NCI-H69 (cell line): ENCODE measurements at regions not wholly inside any gene's neighbourhood (a gene's known extent, or its start where the extent isn't known, plus 50 kb on each side); places are given as distances from the start of the nearest gene placed in this dataset.

Source experiments
- DNase-seq: peaks from one replicate; lab custom pipeline; 2025; lab: John Stamatoyannopoulos, UW

DNA sequence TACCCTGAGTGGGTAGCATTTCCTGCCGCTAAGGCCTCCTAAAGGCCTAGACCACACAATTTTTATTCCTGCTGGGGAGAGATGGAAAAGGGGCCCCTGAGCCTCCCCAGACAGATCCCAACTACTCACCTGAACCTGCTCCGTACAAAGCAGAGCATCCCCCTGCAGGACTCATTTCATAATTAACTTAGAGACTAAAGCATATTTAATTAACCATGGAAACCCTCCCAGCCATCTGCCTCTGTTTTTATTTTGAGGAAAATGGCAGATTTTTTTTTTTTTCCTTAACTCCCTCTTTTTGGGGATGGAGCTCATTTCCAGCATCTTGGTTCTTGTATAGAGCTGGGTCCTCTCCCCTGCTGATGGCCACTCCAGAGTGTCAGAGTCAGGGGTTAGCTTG is 96.5 kb upstream of the CRHR1 start:
- DNase-seq, result peak; percentile 92

DNA sequence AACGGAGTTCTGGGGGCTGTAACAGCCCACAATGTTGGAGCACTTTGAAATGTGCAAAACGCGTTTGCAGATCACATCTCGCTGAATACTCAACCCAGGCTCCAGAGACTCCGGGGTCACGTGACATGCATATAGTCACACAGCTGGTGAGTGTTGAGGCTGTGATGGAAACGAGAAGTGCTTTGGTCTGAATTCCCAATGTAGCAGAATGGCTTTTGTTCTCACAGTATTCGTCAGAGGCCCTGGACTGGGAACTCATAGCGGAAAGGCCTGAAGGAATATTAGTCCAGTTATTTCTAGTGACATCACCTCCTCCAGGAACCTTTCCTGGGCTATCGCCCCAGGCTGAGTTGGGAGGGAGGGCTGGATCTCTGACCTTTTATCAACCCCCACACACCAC is 95.8 kb upstream of the CRHR1 start:
- DNase-seq, result peak; percentile 68

DNA sequence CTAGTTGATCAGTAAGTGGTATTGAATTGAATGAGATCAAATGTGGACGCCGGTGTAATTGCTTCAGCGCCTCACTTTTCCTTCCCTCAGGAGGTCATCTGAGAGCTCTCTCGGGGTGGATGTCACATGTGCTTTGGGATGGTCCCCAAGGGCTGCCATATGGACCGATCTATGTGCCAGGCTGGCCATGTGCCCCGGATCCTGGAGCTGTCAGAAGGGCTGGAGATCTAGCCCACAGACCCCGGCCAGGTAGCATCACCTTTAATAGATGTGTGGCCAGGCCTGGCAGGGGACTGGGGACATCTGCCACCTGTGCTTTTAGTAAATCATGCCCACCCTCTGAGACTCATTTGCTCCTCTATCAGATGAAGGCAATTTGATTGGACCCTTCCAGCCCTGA is 95.3 kb upstream of the CRHR1 start:
- DNase-seq, result peak; percentile 68

DNA sequence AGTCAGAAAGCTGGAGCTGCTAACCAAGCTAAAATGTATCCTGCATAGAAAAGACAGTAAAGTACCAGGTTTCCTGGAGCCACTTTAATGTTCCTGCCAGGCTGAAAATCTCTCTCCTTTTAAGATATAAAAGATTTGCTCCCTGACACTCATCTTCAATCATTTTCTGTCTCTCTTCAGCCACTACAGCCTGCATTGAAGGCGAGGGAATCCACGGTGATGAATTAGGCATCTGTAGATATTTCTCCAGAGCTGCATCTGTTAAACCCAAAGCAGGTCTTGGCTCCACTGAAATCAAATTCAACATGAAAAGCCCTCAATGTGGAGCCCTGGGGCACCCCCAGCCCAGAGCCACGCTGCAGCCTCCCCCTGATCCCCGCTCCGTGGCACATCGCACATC is 94.7 kb upstream of the CRHR1 start:
- DNase-seq, result no peak

DNA sequence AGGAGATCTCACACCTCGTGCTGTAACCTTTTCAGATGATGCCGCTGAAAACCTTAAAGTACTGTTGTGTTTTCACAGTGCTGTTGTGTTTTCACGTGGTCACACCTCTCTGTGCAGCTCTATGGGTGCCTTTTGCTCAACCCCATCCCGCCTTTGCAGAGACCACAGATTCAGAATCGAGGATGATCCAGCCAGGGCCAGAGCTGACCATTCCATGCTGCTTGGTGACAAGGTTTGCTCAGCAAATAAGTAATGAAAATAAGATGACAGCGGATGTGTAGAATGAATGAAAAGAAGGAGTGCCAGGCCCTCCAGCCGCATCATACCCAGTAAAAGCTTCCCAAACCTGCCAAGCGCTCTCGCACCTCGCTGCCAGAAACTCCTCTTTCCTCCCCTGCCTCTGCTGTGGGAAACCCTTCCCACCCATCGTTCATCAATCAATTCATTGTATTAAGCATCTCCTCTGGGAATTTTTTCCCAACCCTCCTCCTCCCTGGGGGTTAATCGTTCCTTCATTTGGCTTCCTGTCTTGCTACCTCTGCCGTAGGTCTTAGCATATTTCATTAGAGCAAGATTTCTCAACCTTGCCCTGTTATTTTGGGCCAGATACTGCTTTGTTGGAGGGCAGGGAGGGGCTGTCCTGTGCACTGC is 93.4 kb upstream of the CRHR1 start:
- DNase-seq, result no peak

DNA sequence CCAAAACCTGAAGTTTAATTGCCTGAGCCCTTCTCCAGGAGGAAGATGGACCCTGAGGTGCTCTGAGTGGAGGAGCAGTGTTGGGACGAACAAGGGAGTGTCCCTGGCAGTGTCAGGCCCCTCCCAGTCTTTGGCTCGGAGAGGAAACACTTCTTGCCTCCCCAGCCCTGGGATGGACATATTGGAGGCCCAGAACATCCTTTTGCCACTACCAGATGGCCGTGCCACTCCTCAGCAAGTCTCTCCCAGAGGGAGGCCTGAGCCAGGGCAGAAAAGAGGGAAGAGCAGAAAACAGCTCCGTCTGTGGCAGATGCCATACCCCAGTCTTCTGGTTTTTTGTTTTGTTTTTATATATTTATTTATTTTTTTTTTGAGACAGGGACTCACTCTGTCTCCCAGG is 91.5 kb upstream of the CRHR1 start:
- peak; percentile 35 for DNase-seq

DNA sequence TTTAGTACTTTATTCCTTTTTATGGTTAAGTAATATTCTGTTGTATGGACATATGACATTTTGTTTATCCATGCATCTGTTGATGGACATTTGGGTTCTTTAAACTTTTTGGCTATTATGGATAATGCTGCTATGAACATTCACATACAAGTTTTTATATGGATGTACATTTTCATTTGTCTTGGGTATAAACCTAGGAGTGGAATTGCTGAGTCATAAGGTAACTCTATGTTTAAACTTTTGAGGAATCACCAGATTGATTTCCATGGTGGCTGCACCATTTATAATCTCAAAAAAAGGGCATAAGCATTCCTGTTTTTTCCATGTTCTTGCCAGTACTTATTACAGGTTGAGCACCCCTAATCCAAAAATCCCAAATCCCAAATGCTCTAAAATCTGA is 90.3 kb upstream of the CRHR1 start:
- no peak for DNase-seq

DNA sequence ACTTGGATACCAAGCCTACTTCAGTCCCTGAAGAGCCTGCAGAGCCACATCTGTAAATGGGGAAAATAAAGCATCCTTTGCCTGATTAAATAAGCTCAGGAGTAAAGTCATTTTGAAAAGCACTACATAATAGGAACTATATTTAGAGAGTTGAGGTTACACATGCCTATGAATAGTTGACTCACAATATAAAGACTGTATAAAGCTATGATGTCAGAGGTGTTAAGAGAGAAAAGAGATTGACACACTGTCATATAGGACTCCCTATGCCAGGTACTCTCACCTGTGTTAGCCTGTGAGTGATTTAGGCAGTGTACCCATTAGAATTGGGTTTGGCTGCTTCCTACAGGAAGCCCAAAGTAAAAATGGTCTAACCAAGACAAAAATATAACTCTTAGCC is 87.7 kb upstream of the CRHR1 start:
- no peak for DNase-seq

DNA sequence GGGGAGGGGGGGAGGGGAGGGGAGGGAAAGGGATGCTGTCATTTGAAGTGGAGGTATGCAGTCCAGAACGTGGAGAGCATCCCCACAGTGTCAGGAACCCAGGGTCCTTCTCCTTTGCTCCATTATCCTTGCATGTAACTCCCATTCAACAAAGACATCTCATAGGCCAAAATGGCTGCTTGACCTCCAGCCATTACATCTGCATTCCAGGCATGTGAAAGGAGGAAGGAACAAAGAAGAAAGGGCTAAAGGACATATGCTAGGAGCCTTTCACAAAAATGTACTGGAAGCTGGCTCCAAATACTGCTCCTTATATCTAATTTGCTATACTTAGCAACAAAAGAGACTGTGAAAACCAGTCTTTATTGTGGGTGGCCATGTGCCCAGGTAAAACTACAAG is 87.0 kb upstream of the CRHR1 start:
- no peak for DNase-seq

DNA sequence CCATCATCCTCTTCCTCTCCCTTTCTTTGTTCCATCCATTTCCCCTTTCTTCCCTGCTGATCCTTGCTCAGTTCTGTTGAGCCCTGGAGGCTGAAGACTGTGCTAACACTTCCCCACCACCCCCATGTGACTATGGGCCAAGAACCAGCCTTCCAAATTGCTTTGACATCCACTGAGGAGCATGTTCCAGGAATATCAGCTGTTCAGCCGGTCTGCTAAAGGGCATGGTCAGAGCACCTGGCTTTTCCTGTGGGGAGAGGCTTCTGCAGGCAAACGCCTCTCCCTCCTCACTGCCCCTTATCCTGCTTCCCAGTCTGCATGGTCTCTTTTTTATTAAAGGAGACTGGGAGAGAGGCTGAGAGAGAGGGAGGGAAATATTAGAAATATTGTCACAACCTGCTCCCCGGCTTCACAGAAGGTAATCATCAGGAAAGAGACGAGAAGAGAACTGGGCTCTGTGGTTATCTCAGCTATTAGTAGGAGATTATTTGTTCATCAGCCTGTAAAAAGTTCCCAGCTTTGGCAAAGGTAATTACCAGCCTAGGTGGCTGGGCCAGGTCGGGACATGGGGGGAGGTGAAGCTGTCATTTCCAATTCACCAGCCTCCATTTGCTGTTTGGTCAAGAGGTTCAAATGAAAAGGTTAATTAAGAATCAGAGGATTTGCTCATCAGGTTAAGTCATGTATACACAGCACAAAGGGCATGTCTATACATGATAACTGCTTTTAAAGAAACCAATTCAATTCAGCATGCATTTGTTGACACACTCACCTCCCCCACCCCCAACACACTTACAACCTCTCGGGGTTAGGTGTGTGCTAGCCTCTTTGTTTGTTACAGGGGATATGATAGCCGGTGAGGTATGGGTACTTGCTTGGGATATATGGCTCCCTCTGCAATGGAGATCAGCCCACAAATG is 83.7 kb upstream of the CRHR1 start:
- DNase-seq, result peak; percentile 91

DNA sequence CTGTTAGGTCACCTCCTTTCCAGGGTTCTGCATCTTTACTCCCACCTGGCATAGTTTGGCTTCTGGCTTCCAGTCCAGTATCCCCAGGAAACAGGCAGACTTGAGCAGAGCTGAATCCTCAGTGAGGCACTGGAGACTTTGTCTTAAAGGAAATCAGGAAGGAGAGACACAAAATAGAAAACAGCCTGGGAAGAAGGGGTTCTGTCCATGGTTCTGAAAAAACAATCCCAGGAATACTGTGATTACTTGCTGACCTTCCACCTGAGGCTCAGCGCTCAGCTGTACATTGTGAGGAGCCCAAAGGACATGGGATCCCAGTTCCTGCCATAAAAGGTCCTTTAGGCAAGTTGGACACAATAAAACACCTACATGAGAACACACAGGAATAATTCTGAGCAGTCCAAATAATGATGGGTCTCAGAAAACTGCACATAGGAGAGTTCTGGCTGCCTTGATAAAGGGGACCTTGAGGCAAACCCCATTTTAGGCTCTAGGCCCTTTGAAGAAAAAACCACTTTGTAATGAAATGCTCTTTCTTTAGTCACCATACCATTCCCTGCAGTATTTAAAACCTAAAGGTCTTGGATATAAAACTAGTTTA is 81.4 kb upstream of the CRHR1 start:
- DNase-seq, result peak; percentile 22

DNA sequence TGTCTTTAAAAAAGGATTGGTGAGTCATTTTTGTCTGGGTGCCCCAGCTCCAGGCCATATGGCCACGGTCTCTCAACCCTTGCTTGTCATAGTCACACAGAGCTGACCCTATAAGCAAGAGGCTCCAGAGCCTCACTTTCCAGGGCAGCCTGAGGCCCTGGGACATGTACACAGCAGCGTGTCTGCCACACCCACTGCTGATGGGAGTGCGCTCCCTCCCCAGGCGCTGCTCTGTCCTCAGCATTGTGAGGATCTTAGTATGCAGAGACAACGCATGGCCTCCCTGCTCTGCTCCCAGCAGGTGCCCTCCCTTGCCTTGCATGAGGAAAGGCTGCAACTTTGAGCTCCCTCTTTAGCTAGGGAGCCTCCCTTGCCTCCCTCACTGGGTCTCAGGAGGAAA is 80.8 kb upstream of the CRHR1 start:
- DNase-seq, result peak; percentile 87

DNA sequence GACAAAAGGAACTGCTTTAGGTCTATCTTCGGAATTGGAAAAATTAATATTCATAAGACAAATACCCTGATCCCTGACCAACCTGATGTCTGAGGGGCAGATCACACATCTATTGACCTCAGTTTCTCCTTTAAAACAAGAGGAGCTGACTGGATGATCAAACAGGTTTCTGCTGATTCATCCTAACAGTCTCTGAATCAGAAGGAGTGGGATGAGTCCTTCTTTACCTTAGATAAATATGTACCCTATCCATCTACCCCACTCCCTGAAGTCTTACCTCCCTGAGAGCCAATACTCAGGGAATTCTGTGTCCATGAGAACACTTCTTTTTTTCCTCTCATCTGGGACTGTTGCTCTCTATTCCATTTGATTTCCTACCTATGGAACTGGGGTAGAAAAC is 80.3 kb upstream of the CRHR1 start:
- peak; percentile 22 for DNase-seq

DNA sequence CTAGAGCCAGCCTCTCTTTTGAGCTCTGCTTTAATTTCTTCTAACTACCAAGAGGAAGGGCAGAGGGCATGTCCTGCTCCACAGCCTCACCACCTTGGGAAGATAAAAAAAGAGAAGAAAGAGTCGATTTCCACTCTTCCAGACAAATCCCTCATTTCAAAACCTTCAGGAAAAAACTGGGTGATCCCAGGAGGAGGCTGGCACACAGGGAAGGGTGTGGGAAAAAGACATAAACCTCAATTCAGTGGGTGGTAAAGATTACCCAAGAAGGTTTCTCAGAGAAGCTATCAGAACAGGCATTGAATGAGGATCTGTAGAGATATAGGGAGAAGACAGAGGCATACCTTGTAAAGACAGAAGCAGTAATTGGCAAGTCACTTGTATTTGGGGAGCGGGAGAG is 79.9 kb upstream of the CRHR1 start:
- no peak for DNase-seq

DNA sequence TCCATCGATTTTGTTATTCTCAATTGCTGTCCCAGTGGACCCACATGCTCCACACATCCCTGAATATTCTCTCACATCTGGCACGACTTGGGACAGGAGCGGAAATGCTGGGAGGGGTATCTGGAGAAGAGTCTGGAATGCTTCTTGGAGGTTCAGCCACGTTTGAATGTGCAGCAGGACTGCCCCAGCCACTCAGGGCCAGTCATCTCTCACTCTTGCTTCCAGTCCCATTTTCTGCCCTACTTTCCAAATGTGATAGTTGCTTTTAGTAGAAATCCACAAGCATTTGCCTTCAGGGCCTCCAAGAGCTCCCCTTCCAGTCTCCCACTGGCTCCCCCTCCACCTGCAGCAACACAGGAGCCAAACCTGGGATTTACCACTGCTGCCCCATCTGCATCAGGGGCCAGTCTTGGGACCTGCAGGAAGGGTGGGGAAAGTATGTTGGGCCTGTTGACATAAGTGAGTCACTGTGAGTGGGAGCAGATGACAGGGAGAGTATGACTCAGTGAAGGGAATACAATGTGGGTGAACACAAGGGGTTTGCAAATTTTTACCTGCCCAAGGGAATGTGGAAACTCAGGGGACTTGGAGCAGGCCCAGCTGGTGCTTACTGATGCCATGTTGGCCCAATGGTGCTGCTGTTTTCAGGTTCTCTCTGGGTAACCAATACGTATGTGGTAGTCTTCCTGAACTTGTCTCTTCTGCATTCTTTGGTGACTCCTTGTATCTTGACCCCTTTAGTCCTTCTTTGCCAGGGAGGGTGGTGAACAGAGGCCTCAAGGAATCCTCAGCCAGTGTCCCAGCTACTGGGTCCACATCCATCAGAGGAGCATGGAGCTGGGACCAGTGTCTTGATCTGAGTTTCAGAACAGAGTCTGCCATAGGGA is 78.8 kb upstream of the CRHR1 start:
- peak; percentile 77 for DNase-seq

DNA sequence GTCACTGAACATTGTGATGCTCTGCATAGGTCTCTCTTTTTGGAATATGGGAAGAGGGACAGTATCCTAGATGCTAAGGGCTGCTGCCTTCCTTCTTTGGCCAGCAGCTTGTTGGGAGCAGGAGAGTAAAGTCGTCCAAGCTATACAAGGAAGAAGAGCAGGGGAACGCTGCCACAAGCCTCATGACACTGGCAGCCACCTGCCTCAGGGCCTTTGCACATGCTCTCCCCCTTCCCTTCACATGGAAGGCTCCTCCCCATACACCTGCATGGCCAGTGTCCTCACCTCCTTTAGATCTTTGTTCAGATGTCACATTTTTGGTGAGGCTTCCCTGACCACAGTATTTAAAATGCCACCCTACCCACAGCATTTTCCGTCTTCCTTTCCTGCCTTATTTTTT is 78.1 kb upstream of the CRHR1 start:
- no peak for DNase-seq

DNA sequence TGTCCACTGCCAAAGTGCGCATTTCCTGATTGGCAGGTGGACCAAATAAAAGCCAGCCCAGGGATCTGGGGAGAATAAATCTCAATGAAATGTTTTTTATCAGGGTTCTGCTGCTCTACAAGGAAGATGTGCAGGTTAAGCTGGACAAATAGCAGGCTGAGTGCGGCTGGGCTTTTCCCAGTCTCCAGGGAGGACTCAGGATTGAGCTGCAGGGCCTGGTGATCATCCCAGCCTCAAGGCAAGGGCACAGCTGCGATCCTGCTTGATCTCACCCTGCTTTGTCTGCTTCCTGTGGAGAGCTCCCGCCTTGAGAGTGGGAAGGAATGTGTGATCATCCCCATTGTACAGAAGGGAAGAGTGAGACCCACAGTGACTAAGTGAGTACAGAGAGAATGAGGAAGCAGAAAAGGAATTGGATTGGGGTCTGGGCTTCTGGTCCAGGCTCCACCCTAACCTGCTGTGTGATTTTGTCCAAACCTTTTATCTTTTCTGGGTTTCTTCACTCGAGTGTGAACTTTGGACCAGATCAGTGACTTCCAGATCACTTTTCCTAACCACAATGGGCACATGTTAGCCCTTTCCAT is 75.3 kb upstream of the CRHR1 start:
- peak; percentile 55 for DNase-seq

DNA sequence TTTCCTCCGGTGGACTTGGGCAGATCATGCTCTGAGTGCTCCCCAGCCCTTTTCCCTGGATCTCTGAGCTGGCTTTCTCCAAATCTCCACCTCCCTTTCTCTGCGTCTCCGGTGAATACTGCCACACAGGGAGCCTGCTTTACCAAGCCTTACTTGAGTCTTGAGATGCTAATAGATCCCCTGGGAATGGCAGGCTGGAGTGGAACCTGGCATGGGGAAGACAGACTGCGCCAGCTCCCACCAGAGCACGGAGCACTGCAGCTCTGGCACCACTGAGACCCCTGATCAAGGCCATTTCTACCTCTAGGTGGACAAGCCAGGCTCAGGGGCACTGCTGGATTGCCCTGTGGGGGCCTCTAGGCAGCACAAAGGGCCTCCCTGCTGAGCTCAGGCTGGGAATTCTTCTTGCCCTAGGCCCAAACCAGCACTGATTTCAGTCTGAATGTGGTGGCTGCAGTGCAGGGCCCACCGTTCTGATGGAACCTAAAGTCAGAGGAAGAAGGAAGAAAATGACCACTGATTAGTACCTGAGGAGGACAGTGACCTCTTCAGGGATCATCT is 74.3 kb upstream of the CRHR1 start:
- no peak for DNase-seq

DNA sequence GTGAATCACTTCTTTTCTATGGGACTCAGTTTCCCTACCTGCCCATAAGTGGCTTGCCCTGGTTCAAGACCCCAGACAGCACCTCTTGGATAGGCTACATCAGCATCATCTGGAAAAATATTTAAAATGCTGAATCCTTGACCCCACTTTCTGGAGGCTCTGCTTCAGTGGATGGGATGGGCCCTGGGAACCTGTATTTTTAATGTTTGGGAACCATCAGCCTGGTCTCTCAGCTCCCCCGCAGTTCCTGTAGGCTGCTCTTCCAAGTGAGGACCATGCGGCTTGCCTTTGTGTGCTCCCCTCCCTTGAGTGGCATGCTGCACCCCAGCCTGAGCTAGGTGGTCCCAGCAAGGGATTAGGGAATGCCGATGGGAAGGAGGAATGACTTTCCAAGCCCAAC is 68.3 kb upstream of the CRHR1 start:
- DNase-seq, result no peak

DNA sequence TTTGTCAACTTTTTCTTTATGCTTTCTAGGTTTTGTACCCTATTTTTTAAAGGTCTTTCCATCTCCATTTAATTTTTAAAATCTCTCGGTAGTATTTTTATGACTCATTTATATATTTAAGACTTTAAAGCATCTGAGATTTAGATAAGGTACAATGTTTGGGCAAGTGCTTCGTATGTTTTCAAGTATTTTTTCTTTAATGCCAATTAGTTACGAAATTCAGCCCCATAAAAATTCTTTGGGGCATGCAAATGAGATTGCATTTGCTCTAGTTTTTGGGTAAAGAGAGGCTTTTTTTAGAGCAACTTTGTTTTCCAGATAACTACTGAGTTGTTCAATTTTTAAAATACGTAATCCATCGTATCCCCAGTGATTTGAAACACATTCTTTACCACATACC is 65.3 kb upstream of the CRHR1 start:
- DNase-seq, result no peak

DNA sequence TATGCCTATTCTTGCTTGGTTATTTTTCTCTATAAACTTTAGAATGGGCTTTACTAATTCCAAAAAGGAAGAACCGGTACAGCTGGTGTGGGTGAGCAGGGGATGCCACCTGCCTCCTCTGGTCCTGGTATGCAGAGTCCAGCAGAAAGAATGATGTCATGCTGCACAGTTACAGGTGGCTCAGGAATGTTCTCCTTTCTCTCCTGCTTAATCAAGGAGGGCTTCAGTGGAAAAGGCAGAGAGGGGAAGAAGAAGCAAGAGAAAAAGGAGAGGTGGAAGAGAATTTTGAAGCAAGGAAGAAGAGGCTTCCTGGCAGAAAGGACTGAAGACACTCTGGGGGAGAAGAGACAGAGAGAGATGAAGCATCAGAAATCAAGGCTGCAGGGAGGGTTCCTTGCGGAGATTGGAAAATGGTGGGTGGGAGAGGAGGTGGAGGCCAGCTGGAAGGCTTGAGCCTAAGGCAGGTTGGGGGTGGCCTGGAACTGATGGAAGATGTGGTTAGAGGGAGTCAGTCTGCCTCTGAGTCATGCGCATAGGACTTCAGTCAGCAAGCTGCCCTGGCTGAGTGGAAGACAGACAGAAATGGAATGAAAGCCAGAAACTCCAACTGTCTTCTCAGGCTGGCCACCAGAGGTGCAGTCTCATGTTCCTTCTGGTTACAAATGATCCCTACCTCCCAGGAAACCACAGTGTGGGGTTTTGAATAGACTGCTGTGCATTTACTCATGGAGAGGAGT is 64.6 kb upstream of the CRHR1 start:
- DNase-seq, result peak; percentile 69
